GM23338 (cell line): ENCODE measurements at regions not wholly inside any gene's neighbourhood (a gene's known extent, or its start where the extent isn't known, plus 50 kb on each side); places are given as distances from the start of the nearest gene placed in this dataset.

Experiments used
- CREB1 ChIP-seq: fragments of 250-450 bp; sonication (Bioruptor Pico); IDR thresholded peaks from 2 replicates; pipeline ENCODE4 v1.5.0; 2020; ENCODE audit warnings: low read depth, mild to moderate bottlenecking, moderate library complexity
- CTCF ChIP-seq, 2 experiments: fragments of 200-600 bp in 1 of 2; sonication (generic) in 1 of 2; conservative IDR thresholded peaks; 2 replicates each; pipeline versions ENCODE4 v1.5.1 to v1.6.1; 2016 to 2017; ENCODE audit warnings: antibody characterized with exemption in 2 of 2, low read depth in 2 of 2, mild to moderate bottlenecking in 2 of 2, moderate library complexity in 1 of 2
- ETS1 ChIP-seq: IDR thresholded peaks from 2 replicates; pipeline ENCODE4 v1.6.1; 2016; ENCODE audit warnings: antibody characterized with exemption
- EZH2 ChIP-seq: fragments of 200-600 bp; sonication (generic); IDR thresholded peaks from one replicate; pipeline ENCODE4 v1.8.0; 2017; ENCODE audit warnings: antibody characterized with exemption, mild to moderate bottlenecking, low read depth; ENCODE audit not compliant: unreplicated experiment
- EZH2phosphoT487 ChIP-seq: fragments of 200-600 bp; sonication (generic); IDR thresholded peaks from one replicate; pipeline ENCODE4 v1.8.1; 2018; ENCODE audit warnings: antibody characterized with exemption; ENCODE audit not compliant: unreplicated experiment
- JUNB ChIP-seq: IDR thresholded peaks from one replicate; pipeline ENCODE4 v1.6.1; 2016; ENCODE audit warnings: antibody characterized with exemption; ENCODE audit not compliant: unreplicated experiment
- POLR2AphosphoS5 ChIP-seq: IDR thresholded peaks from 2 replicates; pipeline ENCODE4 v1.6.1; 2016; ENCODE audit warnings: antibody characterized with exemption, low read depth
- REST ChIP-seq: IDR thresholded peaks from one replicate; pipeline ENCODE4 v1.6.1; 2018; ENCODE audit warnings: antibody characterized with exemption; ENCODE audit not compliant: unreplicated experiment
- STAT1 ChIP-seq: IDR thresholded peaks from one replicate; pipeline ENCODE4 v1.6.1; 2016; ENCODE audit warnings: antibody characterized with exemption; ENCODE audit not compliant: unreplicated experiment
- ZNF114 ChIP-seq: fragments of 250-450 bp; sonication (Bioruptor Pico); IDR thresholded peaks from 2 replicates; pipeline ENCODE4 v1.5.0; 2020; ENCODE audit warnings: mild to moderate bottlenecking, moderate library complexity

GRCh38 chr17:77716289-77716926, 242.1 kb upstream of the TNRC6C start:
- TF ChIP-seq CTCF (conservative IDR thresholded peaks at IDR 0.05; ENCODE audit: low read depth in 2 of 2) = no peak
- TF ChIP-seq REST = no peak
- no peak for TF ChIP-seq JUNB
- TF ChIP-seq ZNF114 (CRISPR knock-in tag) = no peak
- no peak for TF ChIP-seq EZH2phosphoT487
- TF ChIP-seq POLR2AphosphoS5 = no peak
- TF ChIP-seq EZH2 = no peak
- no peak for TF ChIP-seq STAT1
- TF ChIP-seq CREB1 (CRISPR knock-in tag) = no peak
- TF ChIP-seq ETS1 = no peak
